ENCODE measurements at regions not wholly inside any gene's neighbourhood (a gene's known extent, or its start where the extent isn't known, plus 50 kb on each side); places are given as distances from the start of the nearest gene placed in this dataset.
"Not testable (repeated sequence)": the region's sequence is repeated elsewhere in the genome, so short reads cannot be mapped to it uniquely, and the experiment has no call there.

GRCh38 chr9:30609713-30610112, 1774.7 kb upstream of the ACO1 start:
- DNase-seq (ENCODE audit: low read depth in 2 of 2), result no peak

- DNase-seq (ENCODE audit: low read depth in 2 of 2), result not testable (repeated sequence)
These were observed 1767.7 kb upstream of the ACO1 start for GRCh38 chr9:30616782-30617181.

- DNase-seq (ENCODE audit: low read depth in 2 of 2), result no peak
These were observed 1761.9 kb upstream of the ACO1 start for GRCh38 chr9:30622561-30622960.

- DNase-seq (ENCODE audit: low read depth in 2 of 2), result no peak
These were observed 1755.4 kb upstream of the ACO1 start for GRCh38 chr9:30628915-30629567.

GRCh38 chr9:30630459-30630858, 1754.0 kb upstream of the ACO1 start:
- DNase-seq (ENCODE audit: low read depth in 2 of 2), result no peak

GRCh38 chr9:30646639-30647038, 1737.8 kb upstream of the ACO1 start:
- not testable (repeated sequence) for DNase-seq (ENCODE audit: low read depth in 2 of 2)

- DNase-seq (ENCODE audit: low read depth in 2 of 2), result no peak
These were observed 1722.5 kb upstream of the ACO1 start for GRCh38 chr9:30661925-30662324.

GRCh38 chr9:30670805-30671562, 1713.5 kb upstream of the ACO1 start:
- no peak for DNase-seq (ENCODE audit: low read depth in 2 of 2)

- DNase-seq (ENCODE audit: low read depth in 2 of 2), result no peak
These were observed 1711.3 kb upstream of the ACO1 start for GRCh38 chr9:30673132-30673531.

- no peak for DNase-seq (ENCODE audit: low read depth in 2 of 2)
These were observed 1707.8 kb upstream of the ACO1 start for GRCh38 chr9:30676651-30677050.

GRCh38 chr9:30677221-30677620, 1707.2 kb upstream of the ACO1 start:
- DNase-seq (ENCODE audit: low read depth in 2 of 2), result no peak

- no peak for DNase-seq (ENCODE audit: low read depth in 2 of 2)
These were observed 1695.6 kb upstream of the ACO1 start for GRCh38 chr9:30688801-30689200.

GRCh38 chr9:30697958-30698357, 1686.5 kb upstream of the ACO1 start:
- DNase-seq (ENCODE audit: low read depth in 2 of 2), result no peak

GRCh38 chr9:30711591-30711990, 1672.9 kb upstream of the ACO1 start:
- DNase-seq (ENCODE audit: low read depth in 2 of 2), result no peak

- DNase-seq (ENCODE audit: low read depth in 2 of 2), result no peak
These were observed 1671.2 kb upstream of the ACO1 start for GRCh38 chr9:30713243-30713642.

- no peak for DNase-seq (ENCODE audit: low read depth in 2 of 2)
These were observed 1670.1 kb upstream of the ACO1 start for GRCh38 chr9:30714389-30714788.

- no peak for DNase-seq (ENCODE audit: low read depth in 2 of 2)
These were observed 1666.0 kb upstream of the ACO1 start for GRCh38 chr9:30718483-30718882.

- DNase-seq (ENCODE audit: low read depth in 2 of 2), result no peak
These were observed 1662.4 kb upstream of the ACO1 start for GRCh38 chr9:30722065-30722464.

- DNase-seq (ENCODE audit: low read depth in 2 of 2), result no peak
These were observed 1660.8 kb upstream of the ACO1 start for GRCh38 chr9:30723656-30724055.

GRCh38 chr9:30732060-30732459, 1652.4 kb upstream of the ACO1 start:
- DNase-seq (ENCODE audit: low read depth in 2 of 2), result no peak

- no peak for DNase-seq (ENCODE audit: low read depth in 2 of 2)
These were observed 1639.6 kb upstream of the ACO1 start for GRCh38 chr9:30744871-30745270.

- no peak for DNase-seq (ENCODE audit: low read depth in 2 of 2)
These were observed 1637.9 kb upstream of the ACO1 start for GRCh38 chr9:30746589-30746988.

- no peak for DNase-seq (ENCODE audit: low read depth in 2 of 2)
These were observed 1626.7 kb upstream of the ACO1 start for GRCh38 chr9:30757723-30758122.
